Kidney (tissue), 13 donors: ENCODE measurements at regions not wholly inside any gene's neighbourhood (a gene's known extent, or its start where the extent isn't known, plus 50 kb on each side); places are given as distances from the start of the nearest gene placed in this dataset.

Source experiments
- DNase-seq, 5 donors: peaks; one replicate each; pipeline ENCODE4 v3.0.0-alpha.2; 2013 to 2020
- FAIRE-seq: peaks from 2 replicates; lab custom pipeline; 2012; peaks lifted over from hg19 to GRCh38; lab: Jason Lieb, UNC
- H3K27ac ChIP-seq, 2 donors: one replicate each; pipeline ENCODE4 v1.7.0; 2013; ENCODE audit warnings: low read depth in 2 of 2, low read length in 2 of 2, inconsistent platforms in 1 of 2
- H3K27me3 ChIP-seq: one replicate; pipeline ENCODE4 v1.7.1; 2013; ENCODE audit warnings: low read length, inconsistent platforms; ENCODE audit not compliant: control insufficient read depth, insufficient read depth
- H3K36me3 ChIP-seq, 3 donors: one replicate each; pipeline versions ENCODE4 v1.7.0 to v1.7.1; 2013; ENCODE audit warnings: low read length in 3 of 3, control low read depth in 1 of 3, inconsistent platforms in 1 of 3; ENCODE audit not compliant: insufficient read depth in 3 of 3, control insufficient read depth in 2 of 3
- H3K4me1 ChIP-seq, 3 donors: one replicate each; pipeline versions ENCODE4 v1.7.0 to v1.7.1; 2013; ENCODE audit warnings: low read length in 3 of 3, inconsistent platforms in 1 of 3, low read depth in 1 of 3; ENCODE audit not compliant: control insufficient read depth in 2 of 3, insufficient read depth in 2 of 3
- H3K4me3 ChIP-seq, 3 donors: one replicate each; pipeline versions ENCODE4 v1.7.0 to v1.8.1; 2013; ENCODE audit warnings: low read length in 3 of 3, control low read depth in 1 of 3, inconsistent platforms in 1 of 3
- H3K9ac ChIP-seq, 3 donors: one replicate each; pipeline versions ENCODE4 v1.7.0 to v1.7.1; 2013; ENCODE audit warnings: low read length in 3 of 3, control low read depth in 1 of 3, inconsistent platforms in 1 of 3
- H3K9me3 ChIP-seq, 3 donors: one replicate each; pipeline versions ENCODE4 v1.7.0 to v1.7.1; 2013; ENCODE audit warnings: low read length in 3 of 3, control low read depth in 1 of 3, inconsistent platforms in 1 of 3; ENCODE audit not compliant: control insufficient read depth in 2 of 3, insufficient read depth in 1 of 3
- intact Hi-C: fragments of 100-400 bp; cut with DNase I; formaldehyde crosslinking; loops from one replicate; pipeline ENCODE4 v1.11.1; 2022
- TF ChIP-seq, protein P1 (sequence below): IDR thresholded peaks from 3 replicates; pipeline ENCODE4 v1.5.1; 2012; ENCODE audit warnings: mild to moderate bottlenecking, moderate library complexity, borderline replicate concordance; ENCODE audit not compliant: insufficient read depth; ENCODE audit errors: extremely low read depth
- donor health status: control.
- donor health status: control.
- donor health status: control.
- donor health status: control.
- donor health status: control.
- donor health status: DM: yes; HTN: yes; CAD: no.
- donor health status: Normal renal cell carcinoma (clear cell type).

DNA sequence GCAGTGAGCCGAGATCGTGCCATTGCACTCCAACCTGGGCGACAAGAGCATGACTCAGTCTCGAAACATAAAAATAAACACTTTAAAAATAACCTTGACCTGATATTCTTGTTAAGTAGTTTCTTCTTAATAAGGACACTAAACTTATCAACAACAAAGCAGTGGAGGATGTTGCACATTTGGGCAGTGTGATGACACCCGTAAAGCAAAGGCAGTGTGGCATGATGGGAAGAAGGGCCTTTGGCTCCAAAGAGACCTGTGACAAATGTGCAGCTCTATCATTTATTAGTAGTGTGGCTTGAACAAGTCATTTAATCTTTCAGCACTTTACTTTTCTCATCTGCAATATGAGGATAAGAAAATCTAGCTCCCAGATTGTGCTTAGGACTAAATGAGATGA, 348.0 kb upstream of the PLD5 start:
- no peak overlapping the region for H3K9ac ChIP-seq
- H3K27me3 ChIP-seq = no peaks in the 10 kb centered on the region
- DNase-seq = no peak
- H3K4me3 ChIP-seq = no peak overlapping the region
- no peaks in the 10 kb centered on the region for H3K9me3 ChIP-seq
- no peak overlapping the region for H3K27ac ChIP-seq
- no peaks in the 10 kb centered on the region for H3K36me3 ChIP-seq
- intact Hi-C loops = no loop called here
- no peak for FAIRE-seq
- H3K4me1 ChIP-seq = no peaks in the 10 kb centered on the region
- TF ChIP-seq, protein P1, sequence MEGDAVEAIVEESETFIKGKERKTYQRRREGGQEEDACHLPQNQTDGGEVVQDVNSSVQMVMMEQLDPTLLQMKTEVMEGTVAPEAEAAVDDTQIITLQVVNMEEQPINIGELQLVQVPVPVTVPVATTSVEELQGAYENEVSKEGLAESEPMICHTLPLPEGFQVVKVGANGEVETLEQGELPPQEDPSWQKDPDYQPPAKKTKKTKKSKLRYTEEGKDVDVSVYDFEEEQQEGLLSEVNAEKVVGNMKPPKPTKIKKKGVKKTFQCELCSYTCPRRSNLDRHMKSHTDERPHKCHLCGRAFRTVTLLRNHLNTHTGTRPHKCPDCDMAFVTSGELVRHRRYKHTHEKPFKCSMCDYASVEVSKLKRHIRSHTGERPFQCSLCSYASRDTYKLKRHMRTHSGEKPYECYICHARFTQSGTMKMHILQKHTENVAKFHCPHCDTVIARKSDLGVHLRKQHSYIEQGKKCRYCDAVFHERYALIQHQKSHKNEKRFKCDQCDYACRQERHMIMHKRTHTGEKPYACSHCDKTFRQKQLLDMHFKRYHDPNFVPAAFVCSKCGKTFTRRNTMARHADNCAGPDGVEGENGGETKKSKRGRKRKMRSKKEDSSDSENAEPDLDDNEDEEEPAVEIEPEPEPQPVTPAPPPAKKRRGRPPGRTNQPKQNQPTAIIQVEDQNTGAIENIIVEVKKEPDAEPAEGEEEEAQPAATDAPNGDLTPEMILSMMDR = no peak

DNA sequence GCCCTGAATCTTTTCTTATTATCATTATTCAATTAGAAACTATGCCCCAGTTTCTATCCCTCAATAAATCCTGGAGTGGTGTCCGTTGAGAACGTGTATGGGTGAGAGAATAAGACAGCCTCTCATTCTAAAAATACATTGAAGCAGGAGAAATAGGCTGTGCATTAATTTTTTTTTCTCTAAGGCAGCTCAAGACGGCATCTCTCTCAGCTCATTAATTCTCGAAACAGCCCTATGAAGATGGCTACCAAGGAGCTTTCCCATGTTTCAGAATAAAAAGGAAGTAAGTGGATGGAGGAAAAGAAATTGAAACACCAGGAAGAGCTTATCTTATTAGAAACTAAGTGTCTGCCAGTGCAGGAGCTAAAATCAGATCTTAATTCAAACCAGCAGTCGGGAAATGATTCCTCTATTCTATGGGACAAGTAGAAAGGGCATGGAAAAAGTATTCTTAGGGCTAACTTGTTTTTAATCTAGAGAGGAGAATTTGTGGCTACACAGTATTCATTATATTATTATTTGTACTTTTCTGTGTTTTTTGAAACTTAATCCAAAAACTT, 347.1 kb upstream of the PLD5 start:
- DNase-seq (no peak), FAIRE-seq (no peak)
- H3K9ac ChIP-seq = no peak overlapping the region
- H3K36me3 ChIP-seq = no peaks in the 10 kb centered on the region
- H3K9me3 ChIP-seq = no peaks in the 10 kb centered on the region
- intact Hi-C loops = no loop called here
- no peaks in the 10 kb centered on the region for H3K4me1 ChIP-seq
- TF ChIP-seq, protein P1 = no peak
- H3K4me3 ChIP-seq = no peak overlapping the region
- H3K27ac ChIP-seq = no peak overlapping the region
- no peaks in the 10 kb centered on the region for H3K27me3 ChIP-seq

DNA sequence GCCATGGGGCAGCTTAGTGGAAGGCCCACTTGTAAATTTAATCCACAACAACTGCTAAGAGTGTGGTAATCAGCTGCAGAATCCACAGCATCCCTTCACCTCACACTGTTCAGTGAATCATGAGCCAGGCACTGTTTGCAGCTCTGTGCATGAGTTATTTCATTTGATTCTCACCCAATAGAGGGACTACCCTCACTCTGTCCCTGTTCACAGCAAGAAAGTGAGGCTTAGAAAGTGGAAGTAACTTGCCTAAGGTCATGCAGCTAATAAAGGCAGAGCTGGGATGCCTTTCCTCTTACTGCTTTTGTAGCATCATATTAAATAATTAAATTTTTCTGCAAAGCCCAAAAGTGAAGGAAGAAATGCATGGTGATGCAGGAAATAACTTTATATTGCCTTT, 346.5 kb upstream of the PLD5 start:
- Histone ChIP-seq H3K4me3 (no peak overlapping the region), H3K27ac (no peak overlapping the region), H3K4me1 (no peaks in the 10 kb centered on the region), H3K9me3 (no peaks in the 10 kb centered on the region), H3K9ac (no peak overlapping the region), H3K36me3 (no peaks in the 10 kb centered on the region), H3K27me3 (no peaks in the 10 kb centered on the region)
- intact Hi-C loops = no loop called here
- DNase-seq (no peak), FAIRE-seq (no peak)
- TF ChIP-seq, protein P1 = no peak

DNA sequence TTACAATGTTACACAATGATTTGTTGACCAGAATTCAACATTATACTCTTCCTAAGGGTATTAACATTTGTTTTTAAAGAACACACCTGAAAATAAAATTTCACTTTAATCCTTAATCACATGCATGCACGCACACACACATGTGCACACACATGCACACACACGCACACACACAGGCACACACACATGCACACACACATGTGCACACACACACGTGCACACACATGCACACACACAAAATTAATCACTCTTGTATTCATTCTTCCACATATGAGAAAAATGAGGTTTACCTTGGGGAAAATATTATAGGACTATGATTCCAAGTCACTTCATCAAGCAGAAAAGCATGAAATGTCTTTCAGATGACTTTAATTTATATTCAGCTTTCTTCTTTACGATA, 331.8 kb upstream of the PLD5 start:
- intact Hi-C loops = no loop called here
- Histone ChIP-seq H3K36me3 (no peaks in the 10 kb centered on the region), H3K9me3 (no peaks in the 10 kb centered on the region), H3K9ac (no peak overlapping the region), H3K4me3 (no peak overlapping the region), H3K27me3 (no peaks in the 10 kb centered on the region), H3K4me1 (no peaks in the 10 kb centered on the region), H3K27ac (no peak overlapping the region)
- TF ChIP-seq, protein P1 = no peak
- FAIRE-seq (no peak), DNase-seq (no peak)
